ENCODE measurements at regions not wholly inside any gene's neighbourhood (a gene's known extent, or its start where the extent isn't known, plus 50 kb on each side); places are given as distances from the start of the nearest gene placed in this dataset.

DNA sequence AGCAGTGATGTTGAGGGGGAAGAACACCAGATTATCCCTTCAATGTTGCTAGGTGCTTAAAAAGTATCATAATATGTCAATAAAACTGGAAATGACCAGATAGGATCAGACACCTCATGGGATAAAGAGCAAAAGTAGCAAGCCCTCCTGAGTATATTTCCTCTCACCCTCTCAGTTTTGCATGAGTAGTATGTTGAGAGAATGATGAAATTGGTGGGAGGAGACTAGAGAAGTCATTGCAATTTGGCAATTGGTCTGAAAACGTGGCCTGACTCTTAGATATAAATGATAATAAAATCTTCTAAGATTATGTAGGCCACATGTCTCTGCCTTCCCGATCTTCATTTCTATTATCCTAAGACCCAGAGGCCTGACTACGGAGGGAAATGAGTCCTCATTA, 151.2 kb upstream of the ARRDC3 start:
- H3K9me3 ChIP-seq = no peaks in the 10 kb centered on the region
- H3K36me3 ChIP-seq = no peaks in the 10 kb centered on the region
- no peak for DNase-seq
- no peaks in the 10 kb centered on the region for H3K27me3 ChIP-seq
- H3K4me3 ChIP-seq = no peak overlapping the region

DNA sequence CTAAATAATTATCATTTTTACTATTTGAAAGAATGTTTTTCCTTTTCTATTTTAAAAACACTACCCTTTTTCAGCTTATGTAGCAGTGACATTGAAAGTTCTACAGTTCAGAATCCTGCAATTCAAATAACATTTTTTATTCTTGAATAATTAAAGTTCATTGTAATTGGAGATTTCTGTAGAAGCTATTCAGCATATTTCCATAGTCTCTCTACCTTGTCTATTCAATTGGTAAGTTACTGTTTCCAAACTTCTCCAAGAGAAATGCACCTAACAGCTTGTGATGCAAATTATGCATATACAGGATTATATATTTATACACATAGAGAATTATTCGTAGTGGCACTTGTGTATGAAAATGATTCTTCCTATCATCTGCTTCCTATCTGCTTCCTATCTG, 149.7 kb upstream of the ARRDC3 start:
- Histone ChIP-seq H3K4me3 (no peak overlapping the region), H3K9me3 (no peaks in the 10 kb centered on the region), H3K36me3 (no peaks in the 10 kb centered on the region), H3K27me3 (no peaks in the 10 kb centered on the region)
- no peak for DNase-seq

DNA sequence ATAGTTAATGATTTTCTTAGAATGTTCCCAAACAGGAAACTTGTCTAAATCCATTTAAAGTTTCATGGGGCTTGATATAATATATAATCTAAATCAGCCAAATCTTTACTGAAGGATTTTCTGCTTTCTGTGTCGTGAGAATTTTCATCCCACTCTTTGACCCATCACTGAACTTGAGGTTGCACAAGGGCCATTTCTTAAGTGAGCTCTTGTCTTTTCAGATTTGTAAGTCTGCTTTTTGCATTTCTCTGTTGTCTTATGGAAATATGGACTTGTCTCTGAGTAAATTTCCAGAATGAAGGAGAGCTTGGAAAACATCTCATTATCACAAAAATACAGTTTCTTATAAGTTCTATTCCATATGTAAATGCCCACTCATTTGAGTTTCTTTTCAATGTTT, 149.2 kb upstream of the ARRDC3 start:
- Histone ChIP-seq H3K27me3 (no peaks in the 10 kb centered on the region), H3K4me3 (no peak overlapping the region), H3K36me3 (no peaks in the 10 kb centered on the region), H3K9me3 (no peaks in the 10 kb centered on the region)
- DNase-seq = no peak

GRCh38 chr5:91528831-91529230, 145.7 kb upstream of the ARRDC3 start:
- H3K27me3 ChIP-seq = no peaks in the 10 kb centered on the region
- no peak overlapping the region for H3K4me3 ChIP-seq
- no peak for DNase-seq
- no peaks in the 10 kb centered on the region for H3K36me3 ChIP-seq
- no peaks in the 10 kb centered on the region for H3K9me3 ChIP-seq

- no peak overlapping the region for H3K4me3 ChIP-seq
- no peaks in the 10 kb centered on the region for H3K9me3 ChIP-seq
- no peak for DNase-seq
- no peaks in the 10 kb centered on the region for H3K36me3 ChIP-seq
- H3K27me3 ChIP-seq = no peaks in the 10 kb centered on the region; the same call in 1 of the 2 replicates
These were observed 138.7 kb upstream of the ARRDC3 start for GRCh38 chr5:91521785-91522184.

DNA sequence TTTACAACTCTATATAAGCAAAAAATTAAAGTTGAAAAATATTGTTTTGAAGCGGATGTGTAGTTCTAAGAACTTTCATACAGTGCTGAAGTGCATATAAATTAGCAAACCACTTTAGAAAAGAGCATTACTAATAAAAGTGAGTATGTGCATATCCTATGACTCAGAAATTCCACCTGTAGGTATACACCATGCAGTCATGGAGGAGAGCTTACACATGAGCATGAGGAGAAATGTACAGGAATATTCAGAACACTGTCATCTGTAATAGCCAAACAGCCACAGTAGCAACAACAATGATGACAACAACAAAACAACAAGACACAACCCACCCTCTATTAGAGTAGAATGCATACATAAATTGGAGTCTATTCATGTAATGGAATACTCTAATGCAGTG, 138.2 kb upstream of the ARRDC3 start:
- Histone ChIP-seq H3K27me3 (no peaks in the 10 kb centered on the region; the same call in 1 of the 2 replicates), H3K9me3 (no peaks in the 10 kb centered on the region), H3K36me3 (no peaks in the 10 kb centered on the region), H3K4me3 (no peak overlapping the region)
- DNase-seq = no peak

DNA sequence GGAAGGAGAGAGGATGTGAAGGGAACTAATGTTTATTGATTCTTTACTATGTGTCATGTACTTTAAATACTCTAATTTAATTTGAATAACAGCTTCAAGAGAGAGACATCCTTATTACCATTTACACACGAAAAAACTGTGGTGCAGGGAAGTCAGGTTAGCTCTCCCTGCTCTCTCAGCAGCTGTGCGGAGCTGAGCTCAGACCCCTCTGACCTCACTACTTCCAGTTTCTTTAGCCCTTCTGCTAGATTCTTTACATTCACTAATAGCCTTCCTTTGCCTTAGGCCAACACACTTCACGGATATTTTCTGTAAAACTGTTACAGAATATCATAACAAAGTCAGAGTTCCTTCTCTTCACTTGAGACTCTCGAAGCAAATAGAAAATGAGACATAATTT, 131.3 kb upstream of the ARRDC3 start:
- H3K27me3 ChIP-seq = peaks cover 5% of the 10 kb centered on the region
- H3K36me3 ChIP-seq = no peaks in the 10 kb centered on the region
- no peak overlapping the region for H3K4me3 ChIP-seq
- no peak for DNase-seq
- no peaks in the 10 kb centered on the region for H3K9me3 ChIP-seq

DNA sequence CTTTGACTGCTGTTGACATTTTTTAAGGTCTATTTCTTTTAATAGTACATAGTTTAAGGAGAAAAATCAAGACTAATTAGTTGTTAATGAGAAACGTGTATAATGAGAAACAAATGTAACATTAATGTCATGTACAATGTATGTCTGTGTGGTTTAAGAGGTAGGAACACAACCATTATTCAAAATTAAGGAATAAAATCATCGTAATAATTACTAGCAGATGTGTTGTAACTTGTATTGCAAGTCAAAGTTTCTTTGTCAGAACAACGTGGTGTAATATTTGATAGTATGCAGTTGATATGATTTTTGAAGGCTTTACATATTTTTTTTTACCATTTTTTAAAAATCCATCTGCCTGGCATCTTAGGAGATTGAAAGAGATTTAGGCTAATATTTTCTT, 120.2 kb upstream of the ARRDC3 start:
- no peaks in the 10 kb centered on the region for H3K36me3 ChIP-seq
- DNase-seq = no peak
- H3K27me3 ChIP-seq = no peaks in the 10 kb centered on the region
- no peak overlapping the region for H3K4me3 ChIP-seq
- H3K9me3 ChIP-seq = no peaks in the 10 kb centered on the region

GRCh38 chr5:91500758-91501157, 117.6 kb upstream of the ARRDC3 start:
- DNase-seq = no peak
- Histone ChIP-seq H3K9me3 (no peaks in the 10 kb centered on the region), H3K27me3 (no peaks in the 10 kb centered on the region; the same call in 1 of the 2 replicates), H3K36me3 (no peaks in the 10 kb centered on the region), H3K4me3 (no peak overlapping the region)

DNA sequence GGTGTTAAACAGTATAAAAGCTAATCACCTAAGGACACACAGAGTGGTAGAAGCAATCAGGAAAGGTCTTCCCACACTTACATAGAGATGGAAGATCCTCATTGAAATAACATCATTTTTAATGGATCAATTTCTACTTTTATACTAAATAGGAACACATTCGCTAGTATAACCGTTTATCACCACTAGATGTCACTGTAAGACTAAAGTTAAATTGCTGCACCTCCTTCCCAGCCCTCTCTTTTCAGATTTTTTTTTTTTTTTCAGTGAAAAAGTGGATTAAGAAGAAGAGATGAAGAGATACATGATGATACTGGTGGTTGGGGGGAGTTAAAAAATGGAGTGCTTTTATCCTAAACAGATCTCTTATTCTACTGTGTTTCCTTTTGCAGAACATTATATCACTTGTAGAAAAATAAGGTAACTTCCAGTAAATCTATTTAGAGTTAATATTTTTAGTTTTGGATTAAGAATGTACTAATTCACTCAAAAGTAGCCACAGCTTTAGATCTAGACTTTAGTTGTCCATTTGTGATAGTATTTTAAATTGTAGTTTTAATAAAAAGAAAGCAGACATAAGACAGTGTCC, 116.9 kb upstream of the ARRDC3 start:
- Histone ChIP-seq H3K4me3 (no peak overlapping the region), H3K36me3 (no peaks in the 10 kb centered on the region), H3K9me3 (no peaks in the 10 kb centered on the region), H3K27me3 (no peaks in the 10 kb centered on the region; the same call in 1 of the 2 replicates)
- no peak for DNase-seq

DNA sequence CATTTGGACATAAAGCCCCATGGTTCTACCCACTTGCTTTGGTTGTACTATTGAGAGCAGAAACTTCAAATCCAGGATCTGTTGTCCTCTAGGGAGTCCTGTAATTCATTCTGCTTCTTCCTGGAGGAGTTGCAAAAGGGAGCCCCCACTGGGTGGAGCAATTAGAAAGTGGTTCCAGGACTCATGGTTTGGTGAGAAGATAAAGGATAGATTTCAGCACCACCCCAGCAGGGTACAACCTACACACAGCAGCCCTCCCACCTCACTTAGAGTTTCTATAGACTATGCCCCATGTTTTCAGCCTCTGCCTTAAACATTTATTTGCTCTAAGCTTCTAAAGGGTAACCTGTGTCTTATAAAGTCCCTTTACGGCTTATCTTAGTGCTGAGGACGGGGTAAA, 112.6 kb upstream of the ARRDC3 start:
- no peak overlapping the region for H3K4me3 ChIP-seq
- H3K36me3 ChIP-seq = no peaks in the 10 kb centered on the region
- no peak for DNase-seq
- H3K27me3 ChIP-seq = peaks cover 6% of the 10 kb centered on the region
- no peaks in the 10 kb centered on the region for H3K9me3 ChIP-seq

DNA sequence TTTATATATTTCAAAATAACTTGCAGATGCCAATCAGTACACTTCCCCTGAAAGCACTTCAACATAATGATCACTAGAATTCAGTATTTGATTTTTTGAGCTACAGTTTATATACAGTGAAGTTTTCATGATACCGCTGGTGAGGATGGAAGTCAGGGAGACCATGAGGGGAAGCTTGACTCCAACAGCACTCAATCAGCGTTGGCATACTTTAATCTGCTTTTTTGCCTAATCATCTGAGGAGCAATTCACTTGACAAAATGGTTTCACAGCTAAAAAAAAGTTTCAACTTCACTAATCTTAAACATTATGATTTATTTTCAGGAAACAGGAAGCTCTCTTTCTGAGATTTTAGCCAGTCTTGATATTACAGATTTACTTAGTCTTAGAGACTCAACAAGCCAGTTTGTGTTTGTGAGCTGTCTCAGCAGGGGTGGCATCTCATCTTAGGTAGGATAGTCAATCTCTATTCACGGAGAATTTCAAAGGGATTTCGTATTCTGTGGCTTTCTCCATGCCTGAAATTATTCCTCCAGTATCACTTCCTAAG, 111.4 kb upstream of the ARRDC3 start:
- Histone ChIP-seq H3K36me3 (no peaks in the 10 kb centered on the region), H3K27me3 (peaks cover 6% of the 10 kb centered on the region), H3K9me3 (no peaks in the 10 kb centered on the region), H3K4me3 (no peak overlapping the region)
- no peak for DNase-seq

DNA sequence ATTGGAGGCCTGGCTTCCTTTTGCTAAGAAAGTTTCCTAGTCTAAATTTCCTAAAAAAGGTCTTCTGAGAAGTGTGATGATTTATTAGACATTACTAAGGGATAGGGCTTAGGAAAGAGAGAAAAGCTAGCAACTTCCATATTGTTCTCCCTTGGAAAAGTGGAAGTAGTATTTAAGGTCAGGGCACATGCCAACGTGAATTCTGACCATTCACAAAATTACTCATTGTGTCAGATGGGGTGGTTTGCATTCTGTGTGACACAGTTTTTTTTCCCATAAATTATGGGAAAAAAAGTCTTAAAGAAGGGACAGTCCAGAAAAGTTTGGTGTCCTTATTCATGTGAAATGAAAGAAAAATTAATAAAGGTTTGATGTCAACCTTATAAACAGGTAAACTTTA, 110.0 kb upstream of the ARRDC3 start:
- peaks cover 6% of the 10 kb centered on the region for H3K27me3 ChIP-seq
- DNase-seq = no peak

DNA sequence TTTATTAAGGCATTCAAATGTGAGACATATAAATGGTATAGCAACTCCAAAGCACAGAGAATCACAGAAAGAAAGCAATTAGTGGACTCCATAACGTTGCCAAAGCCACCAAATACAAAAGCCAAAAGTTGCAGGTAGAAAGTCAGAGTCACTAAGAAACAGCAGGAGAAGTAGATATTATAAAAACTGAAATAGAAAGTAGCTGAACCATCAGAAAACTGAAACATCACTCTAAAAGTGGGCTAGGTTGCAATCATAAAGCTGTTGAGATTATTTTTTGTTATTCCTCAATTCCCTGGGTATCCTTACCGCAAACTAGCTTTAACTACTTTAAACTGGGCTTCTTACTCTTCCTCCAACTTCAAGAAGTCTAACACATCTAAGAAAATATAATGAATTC, 108.1 kb upstream of the ARRDC3 start:
- Histone ChIP-seq H3K27me3 (peaks cover 6% of the 10 kb centered on the region), H3K36me3 (no peaks in the 10 kb centered on the region), H3K4me3 (no peak overlapping the region), H3K9me3 (no peaks in the 10 kb centered on the region)
- no peak for DNase-seq

More for the DNA sequence above, 110.0 kb upstream of the ARRDC3 start:
- Histone ChIP-seq H3K36me3 (no peaks in the 10 kb centered on the region), H3K4me3 (no peak overlapping the region), H3K9me3 (no peaks in the 10 kb centered on the region)

DNA sequence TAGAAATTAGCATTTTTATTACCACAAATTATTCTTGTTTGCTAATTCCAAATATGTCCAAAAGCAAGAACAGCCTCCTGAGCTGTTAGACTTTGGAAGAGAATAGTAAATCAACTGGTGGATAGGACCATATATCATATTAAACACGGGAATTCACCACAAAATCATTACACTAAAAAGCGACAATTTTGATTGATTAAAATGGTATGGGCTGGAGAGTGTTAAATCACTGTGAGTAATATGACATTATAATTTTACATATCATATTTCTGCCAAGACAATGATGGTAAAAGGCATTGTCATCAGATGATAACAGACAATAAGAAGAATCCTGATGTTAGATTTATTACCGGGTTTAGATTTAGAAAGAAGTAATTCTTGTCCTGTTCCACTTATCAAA, 107.2 kb upstream of the ARRDC3 start:
- no peak for DNase-seq
- Histone ChIP-seq H3K4me3 (no peak overlapping the region), H3K27me3 (peaks cover 6% of the 10 kb centered on the region), H3K9me3 (no peaks in the 10 kb centered on the region), H3K36me3 (no peaks in the 10 kb centered on the region)

GRCh38 chr5:91487420-91487819, 104.3 kb upstream of the ARRDC3 start:
- Histone ChIP-seq H3K9me3 (no peaks in the 10 kb centered on the region; the same call in 1 of the 2 replicates), H3K4me3 (no peak overlapping the region), H3K27me3 (peaks cover 2% of the 10 kb centered on the region; the same call in 1 of the 2 replicates), H3K36me3 (no peaks in the 10 kb centered on the region)
- DNase-seq = no peak

GRCh38 chr5:91486638-91487037, 103.5 kb upstream of the ARRDC3 start:
- no peaks in the 10 kb centered on the region; the same call in 1 of the 2 replicates for H3K9me3 ChIP-seq
- no peaks in the 10 kb centered on the region for H3K36me3 ChIP-seq
- DNase-seq = no peak
- no peak overlapping the region for H3K4me3 ChIP-seq
- H3K27me3 ChIP-seq = no peaks in the 10 kb centered on the region

- Histone ChIP-seq H3K4me3 (no peak overlapping the region), H3K36me3 (no peaks in the 10 kb centered on the region), H3K27me3 (no peaks in the 10 kb centered on the region), H3K9me3 (no peaks in the 10 kb centered on the region; the same call in 1 of the 2 replicates)
- DNase-seq = no peak
These were observed 101.5 kb upstream of the ARRDC3 start for GRCh38 chr5:91484662-91485061.
